Hematopoietic multipotent progenitor cell treated with erythropoietin and hydrocortisone succinate and interleukin-3 and kit ligand, for 17 days (in vitro differentiated cells): ENCODE measurements at regions not wholly inside any gene's neighbourhood (a gene's known extent, or its start where the extent isn't known, plus 50 kb on each side); places are given as distances from the start of the nearest gene placed in this dataset.

Experiments
- DNase-seq: peaks from one replicate; pipeline ENCODE4 v3.0.0-alpha.2; 2015; ENCODE audit warnings: low spot score

- no peak for DNase-seq
These were observed 50.5 kb downstream of the PALM2AKAP2 start for GRCh38 chr9:109830545-109830944.

- DNase-seq, result no peak
These were observed 52.1 kb downstream of the PALM2AKAP2 start for GRCh38 chr9:109831998-109832658.

GRCh38 chr9:109834855-109835254 is 54.9 kb downstream of the PALM2AKAP2 start:
- DNase-seq, result no peak

GRCh38 chr9:109843641-109844040 is 63.6 kb downstream of the PALM2AKAP2 start:
- no peak for DNase-seq

GRCh38 chr9:109845226-109845625 is 65.2 kb downstream of the PALM2AKAP2 start:
- DNase-seq, result no peak

GRCh38 chr9:109846776-109847175 is 66.8 kb downstream of the PALM2AKAP2 start:
- no peak for DNase-seq

GRCh38 chr9:109852556-109852955 is 72.6 kb downstream of the PALM2AKAP2 start:
- no peak for DNase-seq

GRCh38 chr9:109855540-109855939 is 75.5 kb downstream of the PALM2AKAP2 start:
- no peak for DNase-seq

- no peak for DNase-seq
These were observed 76.8 kb downstream of the PALM2AKAP2 start for GRCh38 chr9:109856785-109857184.

- DNase-seq, result no peak
These were observed 77.3 kb downstream of the PALM2AKAP2 start for GRCh38 chr9:109857336-109857735.

- DNase-seq, result no peak
These were observed 79.4 kb downstream of the PALM2AKAP2 start for GRCh38 chr9:109859447-109859846.

- DNase-seq, result no peak
These were observed 80.5 kb downstream of the PALM2AKAP2 start for GRCh38 chr9:109860521-109860920.

- DNase-seq, result no peak
These were observed 81.5 kb downstream of the PALM2AKAP2 start for GRCh38 chr9:109861499-109861898.

- no peak for DNase-seq
These were observed 81.9 kb downstream of the PALM2AKAP2 start for GRCh38 chr9:109861918-109862317.

- no peak for DNase-seq
These were observed 82.5 kb downstream of the PALM2AKAP2 start for GRCh38 chr9:109862452-109862851.

- DNase-seq, result no peak
These were observed 84.0 kb downstream of the PALM2AKAP2 start for GRCh38 chr9:109863961-109864360.

GRCh38 chr9:109865521-109865920 is 85.5 kb downstream of the PALM2AKAP2 start:
- DNase-seq, result no peak

GRCh38 chr9:109868207-109868606 is 88.2 kb downstream of the PALM2AKAP2 start:
- DNase-seq, result no peak

GRCh38 chr9:109868722-109869121 is 88.7 kb downstream of the PALM2AKAP2 start:
- DNase-seq, result no peak

- no peak for DNase-seq
These were observed 90.4 kb downstream of the PALM2AKAP2 start for GRCh38 chr9:109870365-109870764.

- DNase-seq, result no peak
These were observed 92.9 kb downstream of the PALM2AKAP2 start for GRCh38 chr9:109872901-109873300.

- no peak for DNase-seq
These were observed 95.6 kb downstream of the PALM2AKAP2 start for GRCh38 chr9:109875495-109876129.

GRCh38 chr9:109880276-109881169 is 100.5 kb downstream of the PALM2AKAP2 start:
- DNase-seq, result peak; percentile 9
